Activated T-helper 1 cell treated with anti-CD3 and anti-CD28 coated beads, Interleukin-12 subunit alpha, Interleukin-12 subunit beta, Interleukin-2, Interleukin-4 antibody, amounts not matched to agents 30 ng/mL and 10 ng/mL and 1 ng/mL, durations not matched to agents 14 hours and 24 hours and 36 hours (primary cell): ENCODE measurements at regions not wholly inside any gene's neighbourhood (a gene's known extent, or its start where the extent isn't known, plus 50 kb on each side); places are given as distances from the start of the nearest gene placed in this dataset.

Experiments
- DNase-seq: peaks from one replicate; pipeline ENCODE4 v3.0.0; 2021; ENCODE audit warnings: low spot score
- H3K27ac Mint-ChIP-seq: one replicate; pipeline ENCODE4 v1.8.0; 2021; ENCODE audit warnings: mild to moderate bottlenecking, mixed read lengths
- H3K27me3 Mint-ChIP-seq: one replicate; pipeline ENCODE4 v1.8.0; 2022; ENCODE audit warnings: mild to moderate bottlenecking, moderate library complexity, mixed read lengths; ENCODE audit not compliant: insufficient read depth
- H3K36me3 Mint-ChIP-seq: one replicate; pipeline ENCODE4 v1.8.0; 2021; ENCODE audit warnings: low read depth, mixed read lengths
- H3K4me1 Mint-ChIP-seq: one replicate; pipeline ENCODE4 v1.8.0; 2021; ENCODE audit warnings: low read depth, mixed read lengths
- H3K4me3 Mint-ChIP-seq: one replicate; pipeline ENCODE4 v1.8.0; 2021; ENCODE audit warnings: mild to moderate bottlenecking, moderate library complexity, mixed read lengths
- H3K9me3 Mint-ChIP-seq: one replicate; pipeline ENCODE4 v1.8.0; 2021; ENCODE audit warnings: mixed read lengths
- intact Hi-C: fragments of 100-400 bp; cut with micrococcal nuclease; formaldehyde crosslinking; loops from one replicate; pipeline ENCODE4 v1.15.1; 2024

- DNase-seq, result no peak
- peaks cover 5% of the 10 kb centered on the region for H3K9me3 Mint-ChIP-seq
- no peak overlapping the region for H3K4me3 Mint-ChIP-seq
- no peaks in the 10 kb centered on the region for H3K27me3 Mint-ChIP-seq
- H3K36me3 Mint-ChIP-seq, result no peaks in the 10 kb centered on the region
- intact Hi-C loops, result no loop called here
- no peaks in the 10 kb centered on the region for H3K4me1 Mint-ChIP-seq
- H3K27ac Mint-ChIP-seq, result no peak overlapping the region
Observed at GRCh38 chr7:33831389-33832141, 73.8 kb upstream of the BMPER start.

GRCh38 chr7:33832271-33832721 lies 73.0 kb upstream of the BMPER start:
- no peak overlapping the region for H3K27ac Mint-ChIP-seq
- H3K4me3 Mint-ChIP-seq, result no peak overlapping the region
- H3K36me3 Mint-ChIP-seq, result no peaks in the 10 kb centered on the region
- H3K27me3 Mint-ChIP-seq, result no peaks in the 10 kb centered on the region
- no peaks in the 10 kb centered on the region for H3K4me1 Mint-ChIP-seq
- DNase-seq, result no peak
- intact Hi-C loops, result no loop called here
- H3K9me3 Mint-ChIP-seq, result peaks cover 11% of the 10 kb centered on the region

- Mint-ChIP-seq H3K4me1 (no peaks in the 10 kb centered on the region), H3K27ac (no peak overlapping the region), H3K27me3 (no peaks in the 10 kb centered on the region), H3K9me3 (peaks cover 8% of the 10 kb centered on the region), H3K36me3 (no peaks in the 10 kb centered on the region), H3K4me3 (no peak overlapping the region)
- intact Hi-C loops, result no loop called here
- no peak for DNase-seq
Observed at GRCh38 chr7:33836797-33837355, 68.5 kb upstream of the BMPER start.

GRCh38 chr7:33837356-33837851 lies 67.9 kb upstream of the BMPER start:
- Mint-ChIP-seq H3K27ac (no peak overlapping the region), H3K36me3 (no peaks in the 10 kb centered on the region), H3K9me3 (peaks cover 8% of the 10 kb centered on the region), H3K4me3 (no peak overlapping the region), H3K27me3 (no peaks in the 10 kb centered on the region), H3K4me1 (no peaks in the 10 kb centered on the region)
- no peak for DNase-seq
- intact Hi-C loops, result no loop called here

- Mint-ChIP-seq H3K4me3 (no peak overlapping the region), H3K36me3 (no peaks in the 10 kb centered on the region), H3K27ac (no peak overlapping the region), H3K4me1 (no peaks in the 10 kb centered on the region), H3K9me3 (peaks cover 8% of the 10 kb centered on the region), H3K27me3 (no peaks in the 10 kb centered on the region)
- intact Hi-C loops, result no loop called here
- DNase-seq, result no peak
Observed at GRCh38 chr7:33841031-33841430, 64.3 kb upstream of the BMPER start.

- no peak for DNase-seq
- no peak overlapping the region for H3K27ac Mint-ChIP-seq
- no peaks in the 10 kb centered on the region for H3K36me3 Mint-ChIP-seq
- no peaks in the 10 kb centered on the region for H3K27me3 Mint-ChIP-seq
- H3K9me3 Mint-ChIP-seq, result peaks cover 10% of the 10 kb centered on the region
- no peaks in the 10 kb centered on the region for H3K4me1 Mint-ChIP-seq
- H3K4me3 Mint-ChIP-seq, result no peak overlapping the region
- intact Hi-C loops, result no loop called here
Observed at GRCh38 chr7:33841705-33842129, 63.6 kb upstream of the BMPER start.

GRCh38 chr7:33842150-33842549 lies 63.2 kb upstream of the BMPER start:
- Mint-ChIP-seq H3K27me3 (no peaks in the 10 kb centered on the region), H3K36me3 (no peaks in the 10 kb centered on the region), H3K27ac (no peak overlapping the region), H3K9me3 (peaks cover 6% of the 10 kb centered on the region), H3K4me3 (no peak overlapping the region), H3K4me1 (no peaks in the 10 kb centered on the region)
- DNase-seq, result no peak
- intact Hi-C loops, result no loop called here

- Mint-ChIP-seq H3K27me3 (no peaks in the 10 kb centered on the region), H3K4me3 (no peak overlapping the region), H3K9me3 (peaks cover 6% of the 10 kb centered on the region), H3K27ac (no peak overlapping the region), H3K4me1 (no peaks in the 10 kb centered on the region), H3K36me3 (no peaks in the 10 kb centered on the region)
- intact Hi-C loops, result no loop called here
- no peak for DNase-seq
Observed at GRCh38 chr7:33845991-33846509, 59.3 kb upstream of the BMPER start.

- Mint-ChIP-seq H3K9me3 (peaks cover 6% of the 10 kb centered on the region), H3K27me3 (no peaks in the 10 kb centered on the region), H3K36me3 (no peaks in the 10 kb centered on the region), H3K4me1 (no peaks in the 10 kb centered on the region), H3K27ac (no peak overlapping the region), H3K4me3 (no peak overlapping the region)
- intact Hi-C loops, result no loop called here
- no peak for DNase-seq
Observed at GRCh38 chr7:33849004-33849403, 56.3 kb upstream of the BMPER start.

GRCh38 chr7:33849971-33850559 lies 55.3 kb upstream of the BMPER start:
- intact Hi-C loops, result no loop called here
- Mint-ChIP-seq H3K9me3 (peaks cover 6% of the 10 kb centered on the region), H3K27ac (no peak overlapping the region), H3K4me1 (no peaks in the 10 kb centered on the region), H3K36me3 (no peaks in the 10 kb centered on the region), H3K27me3 (no peaks in the 10 kb centered on the region), H3K4me3 (no peak overlapping the region)
- DNase-seq, result no peak

- Mint-ChIP-seq H3K4me3 (no peak overlapping the region), H3K4me1 (no peaks in the 10 kb centered on the region), H3K27me3 (no peaks in the 10 kb centered on the region), H3K27ac (no peak overlapping the region), H3K36me3 (no peaks in the 10 kb centered on the region), H3K9me3 (peaks cover 6% of the 10 kb centered on the region)
- intact Hi-C loops, result no loop called here
- DNase-seq, result no peak
Observed at GRCh38 chr7:33850768-33851167, 54.6 kb upstream of the BMPER start.

- no peaks in the 10 kb centered on the region for H3K9me3 Mint-ChIP-seq
- DNase-seq, result no peak
- no peaks in the 10 kb centered on the region for H3K4me1 Mint-ChIP-seq
- no peaks in the 10 kb centered on the region for H3K27me3 Mint-ChIP-seq
- no peak overlapping the region for H3K4me3 Mint-ChIP-seq
- intact Hi-C loops, result no loop called here
- H3K27ac Mint-ChIP-seq, result no peak overlapping the region
- no peaks in the 10 kb centered on the region for H3K36me3 Mint-ChIP-seq
Observed at GRCh38 chr7:33852838-33853237, 52.5 kb upstream of the BMPER start.

- Mint-ChIP-seq H3K36me3 (no peaks in the 10 kb centered on the region), H3K4me1 (no peaks in the 10 kb centered on the region), H3K9me3 (no peaks in the 10 kb centered on the region), H3K27me3 (no peaks in the 10 kb centered on the region), H3K4me3 (no peak overlapping the region), H3K27ac (no peak overlapping the region)
- DNase-seq, result no peak
- intact Hi-C loops, result no loop called here
Observed at GRCh38 chr7:33853361-33854062, 51.8 kb upstream of the BMPER start.
